K562 (cell line): ENCODE measurements at regions not wholly inside any gene's neighbourhood (a gene's known extent, or its start where the extent isn't known, plus 50 kb on each side); places are given as distances from the start of the nearest gene placed in this dataset.

ENCODE experiments used
- MEF2A ChIP-seq: IDR thresholded peaks from 2 replicates; pipeline ENCODE4 v1.6.1; 2011; ENCODE audit warnings: low read depth, mild to moderate bottlenecking, low read length, moderate library complexity; ENCODE audit not compliant: control insufficient read depth
- SRSF3 ChIP-seq: fragments of 200-400 bp; formaldehyde crosslinking; IDR thresholded peaks from 2 replicates; pipeline ENCODE4 v1.6.1; 2016; ENCODE audit warnings: mild to moderate bottlenecking, low read length, moderate library complexity; ENCODE audit not compliant: insufficient read depth
- ZBTB17 ChIP-seq: fragments of 450-650 bp; formaldehyde crosslinking; IDR thresholded peaks from 2 replicates; pipeline ENCODE4 v1.4.0; 2020; ENCODE audit warnings: mild to moderate bottlenecking
- ZNF124 ChIP-seq: sonication (generic); formaldehyde crosslinking; IDR thresholded peaks from 2 replicates; pipeline ENCODE4 v1.8.1; 2022; ENCODE audit warnings: missing genetic modification reagents
- ZNF707 ChIP-seq: fragments of 250-450 bp; sonication (Bioruptor Pico); conservative IDR thresholded peaks from 2 replicates; pipeline ENCODE4 v1.8.0; 2022; ENCODE audit warnings: inconsistent platforms, mild to moderate bottlenecking, moderate library complexity
- TF ChIP-seq, protein P1 (sequence below): sonication (generic); formaldehyde crosslinking; IDR thresholded peaks from 2 replicates; pipeline ENCODE4 v1.8.0; 2022; ENCODE audit warnings: mild to moderate bottlenecking, missing genetic modification reagents
- TF ChIP-seq, protein P2 (sequence below): sonication (generic); formaldehyde crosslinking; IDR thresholded peaks from 2 replicates; pipeline ENCODE4 v1.9.0; 2022; ENCODE audit warnings: mild to moderate bottlenecking, missing genetic modification reagents
- TF ChIP-seq, protein P3 (sequence below): sonication (generic); formaldehyde crosslinking; IDR thresholded peaks from 2 replicates; pipeline ENCODE4 v1.8.1; 2023; ENCODE audit warnings: mild to moderate bottlenecking, missing genetic modification reagents
- TF ChIP-seq, protein P4 (sequence below): fragments of 450-650 bp; IDR thresholded peaks from 2 replicates; pipeline ENCODE4 v1.6.1; 2016; ENCODE audit warnings: mild to moderate bottlenecking, moderate library complexity

- TF ChIP-seq, protein P1, sequence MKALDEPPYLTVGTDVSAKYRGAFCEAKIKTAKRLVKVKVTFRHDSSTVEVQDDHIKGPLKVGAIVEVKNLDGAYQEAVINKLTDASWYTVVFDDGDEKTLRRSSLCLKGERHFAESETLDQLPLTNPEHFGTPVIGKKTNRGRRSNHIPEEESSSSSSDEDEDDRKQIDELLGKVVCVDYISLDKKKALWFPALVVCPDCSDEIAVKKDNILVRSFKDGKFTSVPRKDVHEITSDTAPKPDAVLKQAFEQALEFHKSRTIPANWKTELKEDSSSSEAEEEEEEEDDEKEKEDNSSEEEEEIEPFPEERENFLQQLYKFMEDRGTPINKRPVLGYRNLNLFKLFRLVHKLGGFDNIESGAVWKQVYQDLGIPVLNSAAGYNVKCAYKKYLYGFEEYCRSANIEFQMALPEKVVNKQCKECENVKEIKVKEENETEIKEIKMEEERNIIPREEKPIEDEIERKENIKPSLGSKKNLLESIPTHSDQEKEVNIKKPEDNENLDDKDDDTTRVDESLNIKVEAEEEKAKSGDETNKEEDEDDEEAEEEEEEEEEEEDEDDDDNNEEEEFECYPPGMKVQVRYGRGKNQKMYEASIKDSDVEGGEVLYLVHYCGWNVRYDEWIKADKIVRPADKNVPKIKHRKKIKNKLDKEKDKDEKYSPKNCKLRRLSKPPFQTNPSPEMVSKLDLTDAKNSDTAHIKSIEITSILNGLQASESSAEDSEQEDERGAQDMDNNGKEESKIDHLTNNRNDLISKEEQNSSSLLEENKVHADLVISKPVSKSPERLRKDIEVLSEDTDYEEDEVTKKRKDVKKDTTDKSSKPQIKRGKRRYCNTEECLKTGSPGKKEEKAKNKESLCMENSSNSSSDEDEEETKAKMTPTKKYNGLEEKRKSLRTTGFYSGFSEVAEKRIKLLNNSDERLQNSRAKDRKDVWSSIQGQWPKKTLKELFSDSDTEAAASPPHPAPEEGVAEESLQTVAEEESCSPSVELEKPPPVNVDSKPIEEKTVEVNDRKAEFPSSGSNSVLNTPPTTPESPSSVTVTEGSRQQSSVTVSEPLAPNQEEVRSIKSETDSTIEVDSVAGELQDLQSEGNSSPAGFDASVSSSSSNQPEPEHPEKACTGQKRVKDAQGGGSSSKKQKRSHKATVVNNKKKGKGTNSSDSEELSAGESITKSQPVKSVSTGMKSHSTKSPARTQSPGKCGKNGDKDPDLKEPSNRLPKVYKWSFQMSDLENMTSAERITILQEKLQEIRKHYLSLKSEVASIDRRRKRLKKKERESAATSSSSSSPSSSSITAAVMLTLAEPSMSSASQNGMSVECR (CRISPR knock-in tag): no peak
- TF ChIP-seq, protein P2, sequence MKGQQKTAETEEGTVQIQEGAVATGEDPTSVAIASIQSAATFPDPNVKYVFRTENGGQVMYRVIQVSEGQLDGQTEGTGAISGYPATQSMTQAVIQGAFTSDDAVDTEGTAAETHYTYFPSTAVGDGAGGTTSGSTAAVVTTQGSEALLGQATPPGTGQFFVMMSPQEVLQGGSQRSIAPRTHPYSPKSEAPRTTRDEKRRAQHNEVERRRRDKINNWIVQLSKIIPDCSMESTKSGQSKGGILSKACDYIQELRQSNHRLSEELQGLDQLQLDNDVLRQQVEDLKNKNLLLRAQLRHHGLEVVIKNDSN (CRISPR knock-in tag): no peak
- no peak for TF ChIP-seq ZNF707 (CRISPR knock-in tag)
- no peak for TF ChIP-seq MEF2A
- no peak for TF ChIP-seq ZNF124
- TF ChIP-seq, protein P3, sequence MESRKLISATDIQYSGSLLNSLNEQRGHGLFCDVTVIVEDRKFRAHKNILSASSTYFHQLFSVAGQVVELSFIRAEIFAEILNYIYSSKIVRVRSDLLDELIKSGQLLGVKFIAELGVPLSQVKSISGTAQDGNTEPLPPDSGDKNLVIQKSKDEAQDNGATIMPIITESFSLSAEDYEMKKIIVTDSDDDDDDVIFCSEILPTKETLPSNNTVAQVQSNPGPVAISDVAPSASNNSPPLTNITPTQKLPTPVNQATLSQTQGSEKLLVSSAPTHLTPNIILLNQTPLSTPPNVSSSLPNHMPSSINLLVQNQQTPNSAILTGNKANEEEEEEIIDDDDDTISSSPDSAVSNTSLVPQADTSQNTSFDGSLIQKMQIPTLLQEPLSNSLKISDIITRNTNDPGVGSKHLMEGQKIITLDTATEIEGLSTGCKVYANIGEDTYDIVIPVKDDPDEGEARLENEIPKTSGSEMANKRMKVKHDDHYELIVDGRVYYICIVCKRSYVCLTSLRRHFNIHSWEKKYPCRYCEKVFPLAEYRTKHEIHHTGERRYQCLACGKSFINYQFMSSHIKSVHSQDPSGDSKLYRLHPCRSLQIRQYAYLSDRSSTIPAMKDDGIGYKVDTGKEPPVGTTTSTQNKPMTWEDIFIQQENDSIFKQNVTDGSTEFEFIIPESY (CRISPR knock-in tag): no peak
- no peak for TF ChIP-seq ZBTB17 (CRISPR knock-in tag)
- TF ChIP-seq SRSF3: no peak
- TF ChIP-seq, protein P4, sequence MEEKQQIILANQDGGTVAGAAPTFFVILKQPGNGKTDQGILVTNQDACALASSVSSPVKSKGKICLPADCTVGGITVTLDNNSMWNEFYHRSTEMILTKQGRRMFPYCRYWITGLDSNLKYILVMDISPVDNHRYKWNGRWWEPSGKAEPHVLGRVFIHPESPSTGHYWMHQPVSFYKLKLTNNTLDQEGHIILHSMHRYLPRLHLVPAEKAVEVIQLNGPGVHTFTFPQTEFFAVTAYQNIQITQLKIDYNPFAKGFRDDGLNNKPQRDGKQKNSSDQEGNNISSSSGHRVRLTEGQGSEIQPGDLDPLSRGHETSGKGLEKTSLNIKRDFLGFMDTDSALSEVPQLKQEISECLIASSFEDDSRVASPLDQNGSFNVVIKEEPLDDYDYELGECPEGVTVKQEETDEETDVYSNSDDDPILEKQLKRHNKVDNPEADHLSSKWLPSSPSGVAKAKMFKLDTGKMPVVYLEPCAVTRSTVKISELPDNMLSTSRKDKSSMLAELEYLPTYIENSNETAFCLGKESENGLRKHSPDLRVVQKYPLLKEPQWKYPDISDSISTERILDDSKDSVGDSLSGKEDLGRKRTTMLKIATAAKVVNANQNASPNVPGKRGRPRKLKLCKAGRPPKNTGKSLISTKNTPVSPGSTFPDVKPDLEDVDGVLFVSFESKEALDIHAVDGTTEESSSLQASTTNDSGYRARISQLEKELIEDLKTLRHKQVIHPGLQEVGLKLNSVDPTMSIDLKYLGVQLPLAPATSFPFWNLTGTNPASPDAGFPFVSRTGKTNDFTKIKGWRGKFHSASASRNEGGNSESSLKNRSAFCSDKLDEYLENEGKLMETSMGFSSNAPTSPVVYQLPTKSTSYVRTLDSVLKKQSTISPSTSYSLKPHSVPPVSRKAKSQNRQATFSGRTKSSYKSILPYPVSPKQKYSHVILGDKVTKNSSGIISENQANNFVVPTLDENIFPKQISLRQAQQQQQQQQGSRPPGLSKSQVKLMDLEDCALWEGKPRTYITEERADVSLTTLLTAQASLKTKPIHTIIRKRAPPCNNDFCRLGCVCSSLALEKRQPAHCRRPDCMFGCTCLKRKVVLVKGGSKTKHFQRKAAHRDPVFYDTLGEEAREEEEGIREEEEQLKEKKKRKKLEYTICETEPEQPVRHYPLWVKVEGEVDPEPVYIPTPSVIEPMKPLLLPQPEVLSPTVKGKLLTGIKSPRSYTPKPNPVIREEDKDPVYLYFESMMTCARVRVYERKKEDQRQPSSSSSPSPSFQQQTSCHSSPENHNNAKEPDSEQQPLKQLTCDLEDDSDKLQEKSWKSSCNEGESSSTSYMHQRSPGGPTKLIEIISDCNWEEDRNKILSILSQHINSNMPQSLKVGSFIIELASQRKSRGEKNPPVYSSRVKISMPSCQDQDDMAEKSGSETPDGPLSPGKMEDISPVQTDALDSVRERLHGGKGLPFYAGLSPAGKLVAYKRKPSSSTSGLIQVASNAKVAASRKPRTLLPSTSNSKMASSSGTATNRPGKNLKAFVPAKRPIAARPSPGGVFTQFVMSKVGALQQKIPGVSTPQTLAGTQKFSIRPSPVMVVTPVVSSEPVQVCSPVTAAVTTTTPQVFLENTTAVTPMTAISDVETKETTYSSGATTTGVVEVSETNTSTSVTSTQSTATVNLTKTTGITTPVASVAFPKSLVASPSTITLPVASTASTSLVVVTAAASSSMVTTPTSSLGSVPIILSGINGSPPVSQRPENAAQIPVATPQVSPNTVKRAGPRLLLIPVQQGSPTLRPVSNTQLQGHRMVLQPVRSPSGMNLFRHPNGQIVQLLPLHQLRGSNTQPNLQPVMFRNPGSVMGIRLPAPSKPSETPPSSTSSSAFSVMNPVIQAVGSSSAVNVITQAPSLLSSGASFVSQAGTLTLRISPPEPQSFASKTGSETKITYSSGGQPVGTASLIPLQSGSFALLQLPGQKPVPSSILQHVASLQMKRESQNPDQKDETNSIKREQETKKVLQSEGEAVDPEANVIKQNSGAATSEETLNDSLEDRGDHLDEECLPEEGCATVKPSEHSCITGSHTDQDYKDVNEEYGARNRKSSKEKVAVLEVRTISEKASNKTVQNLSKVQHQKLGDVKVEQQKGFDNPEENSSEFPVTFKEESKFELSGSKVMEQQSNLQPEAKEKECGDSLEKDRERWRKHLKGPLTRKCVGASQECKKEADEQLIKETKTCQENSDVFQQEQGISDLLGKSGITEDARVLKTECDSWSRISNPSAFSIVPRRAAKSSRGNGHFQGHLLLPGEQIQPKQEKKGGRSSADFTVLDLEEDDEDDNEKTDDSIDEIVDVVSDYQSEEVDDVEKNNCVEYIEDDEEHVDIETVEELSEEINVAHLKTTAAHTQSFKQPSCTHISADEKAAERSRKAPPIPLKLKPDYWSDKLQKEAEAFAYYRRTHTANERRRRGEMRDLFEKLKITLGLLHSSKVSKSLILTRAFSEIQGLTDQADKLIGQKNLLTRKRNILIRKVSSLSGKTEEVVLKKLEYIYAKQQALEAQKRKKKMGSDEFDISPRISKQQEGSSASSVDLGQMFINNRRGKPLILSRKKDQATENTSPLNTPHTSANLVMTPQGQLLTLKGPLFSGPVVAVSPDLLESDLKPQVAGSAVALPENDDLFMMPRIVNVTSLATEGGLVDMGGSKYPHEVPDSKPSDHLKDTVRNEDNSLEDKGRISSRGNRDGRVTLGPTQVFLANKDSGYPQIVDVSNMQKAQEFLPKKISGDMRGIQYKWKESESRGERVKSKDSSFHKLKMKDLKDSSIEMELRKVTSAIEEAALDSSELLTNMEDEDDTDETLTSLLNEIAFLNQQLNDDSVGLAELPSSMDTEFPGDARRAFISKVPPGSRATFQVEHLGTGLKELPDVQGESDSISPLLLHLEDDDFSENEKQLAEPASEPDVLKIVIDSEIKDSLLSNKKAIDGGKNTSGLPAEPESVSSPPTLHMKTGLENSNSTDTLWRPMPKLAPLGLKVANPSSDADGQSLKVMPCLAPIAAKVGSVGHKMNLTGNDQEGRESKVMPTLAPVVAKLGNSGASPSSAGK: no peak
Measured at GRCh38 chr18:25651553-25651952, 299.6 kb upstream of the ZNF521 start (continued).
